MM.1S (cell line): ENCODE measurements at regions not wholly inside any gene's neighbourhood (a gene's known extent, or its start where the extent isn't known, plus 50 kb on each side); places are given as distances from the start of the nearest gene placed in this dataset.

Source experiments
- DNase-seq: peaks from one replicate; pipeline ENCODE4 v3.0.0-alpha.2; 2015
- H2AFZ ChIP-seq: fragments of 300-600 bp; sonication (generic); 2 replicates; pipeline ENCODE4 v1.6.0; 2016; ENCODE audit warnings: antibody characterized with exemption, low read length
- H3F3A ChIP-seq: fragments of 300-600 bp; sonication (generic); 2 replicates; pipeline ENCODE4 v1.6.1; 2016; ENCODE audit warnings: mild to moderate bottlenecking, antibody characterized with exemption, low read length, moderate library complexity, mixed read lengths; ENCODE audit not compliant: insufficient read depth
- H3K27ac ChIP-seq: fragments of 300-600 bp; sonication (generic); 2 replicates; pipeline ENCODE4 v1.5.1; 2016; ENCODE audit warnings: mild to moderate bottlenecking, low read length
- H3K27me3 ChIP-seq: fragments of 300-600 bp; sonication (generic); replicated peaks from 2 replicates; pipeline ENCODE4 v1.6.0; 2016; ENCODE audit warnings: low read length; ENCODE audit not compliant: insufficient read depth
- H3K36me3 ChIP-seq: fragments of 300-600 bp; sonication (generic); replicated peaks from 2 replicates; pipeline ENCODE4 v1.6.1; 2016; ENCODE audit warnings: mild to moderate bottlenecking, low read length, mixed read lengths; ENCODE audit not compliant: insufficient read depth
- H3K4me1 ChIP-seq: fragments of 300-600 bp; sonication (generic); 2 replicates; pipeline ENCODE4 v1.6.1; 2016; ENCODE audit warnings: low read length, mixed read lengths
- H3K4me2 ChIP-seq: fragments of 300-600 bp; sonication (generic); 2 replicates; pipeline ENCODE4 v1.6.0; 2016; ENCODE audit warnings: low read depth, low read length
- H3K4me3 ChIP-seq: fragments of 300-600 bp; sonication (generic); 2 replicates; pipeline ENCODE4 v1.5.1; 2016; ENCODE audit warnings: low read length, mixed read lengths
- H3K79me2 ChIP-seq: fragments of 300-600 bp; sonication (generic); 2 replicates; pipeline ENCODE4 v1.6.1; 2016; ENCODE audit warnings: mixed run types, low read length, mixed read lengths
- H3K9ac ChIP-seq: fragments of 300-600 bp; sonication (generic); 2 replicates; pipeline ENCODE4 v1.6.1; 2016; ENCODE audit warnings: low read length, mixed read lengths
- H3K9me2 ChIP-seq: fragments of 300-600 bp; sonication (generic); replicated peaks from 2 replicates; pipeline ENCODE4 v1.6.1; 2016; ENCODE audit warnings: mild to moderate bottlenecking, low read length, mixed read lengths; ENCODE audit not compliant: insufficient read depth
- H3K9me3 ChIP-seq: fragments of 300-600 bp; sonication (generic); replicated peaks from 2 replicates; pipeline ENCODE4 v1.6.1; 2016; ENCODE audit warnings: mild to moderate bottlenecking, low read length, mixed read lengths; ENCODE audit not compliant: insufficient read depth
- H4K20me1 ChIP-seq: fragments of 300-600 bp; sonication (generic); 2 replicates; pipeline ENCODE4 v1.6.1; 2016; ENCODE audit warnings: mild to moderate bottlenecking, low read length, moderate library complexity, mixed read lengths; ENCODE audit not compliant: insufficient read depth
- EZH2 ChIP-seq: fragments of 300-600 bp; sonication (generic); optimal IDR thresholded peaks from 2 replicates; pipeline ENCODE3; 2017; ENCODE audit warnings: low read depth, mild to moderate bottlenecking, antibody characterized with exemption, low read length, mixed read lengths
- EZH2phosphoT487 ChIP-seq: fragments of 300-600 bp; sonication (generic); IDR thresholded peaks from 2 replicates; pipeline ENCODE4 v1.6.1; 2018; ENCODE audit warnings: antibody characterized with exemption, low read length
- TF ChIP-seq, protein P1 (sequence below): fragments of 300-600 bp; sonication (generic); IDR thresholded peaks from 2 replicates; pipeline ENCODE4 v1.5.1; 2016; ENCODE audit warnings: antibody characterized with exemption, low read length, mixed read lengths

- TF ChIP-seq, protein P1, sequence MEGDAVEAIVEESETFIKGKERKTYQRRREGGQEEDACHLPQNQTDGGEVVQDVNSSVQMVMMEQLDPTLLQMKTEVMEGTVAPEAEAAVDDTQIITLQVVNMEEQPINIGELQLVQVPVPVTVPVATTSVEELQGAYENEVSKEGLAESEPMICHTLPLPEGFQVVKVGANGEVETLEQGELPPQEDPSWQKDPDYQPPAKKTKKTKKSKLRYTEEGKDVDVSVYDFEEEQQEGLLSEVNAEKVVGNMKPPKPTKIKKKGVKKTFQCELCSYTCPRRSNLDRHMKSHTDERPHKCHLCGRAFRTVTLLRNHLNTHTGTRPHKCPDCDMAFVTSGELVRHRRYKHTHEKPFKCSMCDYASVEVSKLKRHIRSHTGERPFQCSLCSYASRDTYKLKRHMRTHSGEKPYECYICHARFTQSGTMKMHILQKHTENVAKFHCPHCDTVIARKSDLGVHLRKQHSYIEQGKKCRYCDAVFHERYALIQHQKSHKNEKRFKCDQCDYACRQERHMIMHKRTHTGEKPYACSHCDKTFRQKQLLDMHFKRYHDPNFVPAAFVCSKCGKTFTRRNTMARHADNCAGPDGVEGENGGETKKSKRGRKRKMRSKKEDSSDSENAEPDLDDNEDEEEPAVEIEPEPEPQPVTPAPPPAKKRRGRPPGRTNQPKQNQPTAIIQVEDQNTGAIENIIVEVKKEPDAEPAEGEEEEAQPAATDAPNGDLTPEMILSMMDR, result no peak
- TF ChIP-seq EZH2, result no peak
- TF ChIP-seq EZH2phosphoT487, result no peak
- no peaks in the 10 kb centered on the region for H4K20me1 ChIP-seq
- no peaks in the 10 kb centered on the region for H3K4me1 ChIP-seq
- H3K36me3 ChIP-seq, result no peaks in the 10 kb centered on the region
- no peaks in the 10 kb centered on the region for H3F3A ChIP-seq
- no peak overlapping the region for H3K4me2 ChIP-seq
- H2AFZ ChIP-seq, result no peak overlapping the region
- H3K9ac ChIP-seq, result no peak overlapping the region
- no peak overlapping the region for H3K4me3 ChIP-seq
- no peaks in the 10 kb centered on the region for H3K9me2 ChIP-seq
- no peaks in the 10 kb centered on the region for H3K27me3 ChIP-seq
- no peak overlapping the region for H3K27ac ChIP-seq
- H3K9me3 ChIP-seq, result no peaks in the 10 kb centered on the region
- H3K79me2 ChIP-seq, result no peaks in the 10 kb centered on the region
- no peak for DNase-seq
Measured at GRCh38 chr14:71661441-71661840, 270.8 kb upstream of the RGS6 start.

DNA sequence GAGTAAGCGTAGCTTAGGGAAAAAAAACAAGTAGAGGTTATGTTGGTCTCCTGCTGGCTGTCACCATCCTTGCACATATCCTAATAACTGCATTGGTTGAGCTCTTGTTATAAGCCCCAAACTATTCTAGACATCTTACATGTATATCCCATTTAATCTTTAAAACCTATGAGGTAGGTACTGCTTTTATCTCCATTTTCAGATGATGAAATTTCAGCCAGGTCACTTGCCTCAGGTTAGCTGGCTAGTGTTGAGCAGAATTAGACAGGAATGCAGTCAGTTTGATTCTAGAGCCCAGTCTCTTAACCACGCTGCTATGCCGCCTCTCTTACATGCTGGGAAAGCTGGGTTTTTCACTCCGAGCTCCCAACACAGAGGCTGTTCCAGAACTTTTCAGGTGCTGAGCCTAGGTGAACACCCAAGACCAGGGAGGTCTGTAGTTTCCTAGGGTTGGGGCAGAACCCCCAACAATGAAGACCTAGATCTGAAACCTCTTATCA lies 269.9 kb upstream of the RGS6 start:
- Histone ChIP-seq H4K20me1 (no peaks in the 10 kb centered on the region), H3K36me3 (no peaks in the 10 kb centered on the region), H3K4me3 (no peak overlapping the region), H3K9me2 (no peaks in the 10 kb centered on the region), H2AFZ (no peak overlapping the region), H3K27ac (no peak overlapping the region), H3K9ac (no peak overlapping the region), H3K9me3 (no peaks in the 10 kb centered on the region), H3K4me2 (no peak overlapping the region), H3K4me1 (no peaks in the 10 kb centered on the region), H3F3A (no peaks in the 10 kb centered on the region), H3K79me2 (no peaks in the 10 kb centered on the region), H3K27me3 (no peaks in the 10 kb centered on the region)
- TF ChIP-seq EZH2 (no peak), EZH2phosphoT487 (no peak)
- TF ChIP-seq, protein P1, result no peak
- DNase-seq, result no peak

DNA sequence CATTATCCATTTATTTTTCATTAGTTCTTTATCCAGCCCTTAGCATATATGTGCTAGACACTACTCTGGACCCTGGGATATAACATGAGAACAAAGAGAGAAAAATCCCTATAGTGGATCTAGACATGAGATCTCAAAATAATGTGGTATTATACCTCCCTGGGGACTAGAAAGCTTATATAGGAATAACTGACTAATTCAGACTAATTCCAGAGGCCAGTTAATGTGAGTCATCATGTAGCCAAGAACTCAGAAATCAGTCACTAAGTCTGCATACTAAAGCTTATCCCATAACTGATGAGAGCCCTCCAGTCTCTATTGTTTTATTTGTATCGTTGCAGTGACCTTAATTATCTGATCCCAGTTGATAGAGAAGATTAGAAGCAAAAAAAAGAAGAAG lies 267.1 kb upstream of the RGS6 start:
- Histone ChIP-seq H3K4me1 (no peaks in the 10 kb centered on the region), H3K79me2 (no peaks in the 10 kb centered on the region), H3K4me2 (no peak overlapping the region), H4K20me1 (no peaks in the 10 kb centered on the region), H3K4me3 (no peak overlapping the region), H3K9me2 (no peaks in the 10 kb centered on the region), H3K9ac (no peak overlapping the region), H3F3A (no peaks in the 10 kb centered on the region), H3K27me3 (no peaks in the 10 kb centered on the region), H3K27ac (no peak overlapping the region), H2AFZ (no peak overlapping the region), H3K36me3 (no peaks in the 10 kb centered on the region), H3K9me3 (no peaks in the 10 kb centered on the region)
- TF ChIP-seq EZH2 (no peak), EZH2phosphoT487 (no peak)
- TF ChIP-seq, protein P1, result no peak
- no peak for DNase-seq
